ENCODE measurements at regions not wholly inside any gene's neighbourhood (a gene's known extent, or its start where the extent isn't known, plus 50 kb on each side); places are given as distances from the start of the nearest gene placed in this dataset.

GRCh38 chr3:81913886-81914663 is 152.6 kb upstream of the GBE1 start:
- no peak for TF ChIP-seq SMC3 (conservative IDR thresholded peaks at IDR 0.05; ENCODE audit: insufficient read depth, low read depth, low read length)
- TF ChIP-seq LARP7 (IDR thresholded peaks at IDR 0.05): no peak
- TF ChIP-seq FOS (IDR thresholded peaks at IDR 0.05; ENCODE audit: extremely low read depth, insufficient read length): no peak
- TF ChIP-seq PHTF2 (CRISPR knock-in tag; IDR thresholded peaks at IDR 0.05): no peak
- no peak for TF ChIP-seq SLC30A9 (CRISPR knock-in tag; IDR thresholded peaks at IDR 0.05)
- TF ChIP-seq HDAC3 (IDR thresholded peaks at IDR 0.05; ENCODE audit: borderline replicate concordance, partially characterized antibody): no peak
- TF ChIP-seq NFYB (IDR thresholded peaks at IDR 0.05; ENCODE audit: extremely low read depth, insufficient read length): no peak
- no peak for TF ChIP-seq ZNF395 (CRISPR knock-in tag; IDR thresholded peaks at IDR 0.05)
- TF ChIP-seq EZH2 (IDR thresholded peaks at IDR 0.05; ENCODE audit: borderline replicate concordance, low read depth, low read length): no peak
- no peak for TF ChIP-seq TCF7 (IDR thresholded peaks at IDR 0.05; ENCODE audit: borderline replicate concordance)
- no peak for TF ChIP-seq ZNF175 (CRISPR knock-in tag; IDR thresholded peaks at IDR 0.05; ENCODE audit: low read depth)
- no peak for FAIRE-seq
- no TSS peak for BruUV-seq (replicated peaks)
- H3K9me3 ChIP-seq (replicated peaks; ENCODE audit: control insufficient read depth, insufficient read depth, low read depth, low read length): no peaks in the 10 kb centered on the region
- H2AFZ ChIP-seq (ENCODE audit: low read depth, low read length): no peak overlapping the region
- 0% methylated on average over 1 of the region's 1 CpG for WGBS (ENCODE audit: insufficient coverage, low coverage, missing lambda C conversion rate)
- H3K79me2 ChIP-seq (ENCODE audit: control insufficient read depth, insufficient read depth, low read length): no peaks in the 10 kb centered on the region
- no peak overlapping the region for H3K27ac ChIP-seq (ENCODE audit: extremely low read depth, low read depth, low read length)
- no peaks in the 10 kb centered on the region for H3K36me3 ChIP-seq (ENCODE audit: control insufficient read depth, insufficient read depth, low read length)
- no peaks in the 10 kb centered on the region for H3K4me1 ChIP-seq (replicated peaks in 1 of 2; ENCODE audit: control insufficient read depth in 2 of 2, insufficient read depth in 2 of 2, low read length in 2 of 2)
- ChIA-PET CTCF (ENCODE audit: low intra/inter-chr PET ratio) (no interaction called here), POLR2A (no interaction called here)
- intact Hi-C loops (cut with micrococcal nuclease): no loop called here
- DNase-seq (ENCODE audit: extremely low read depth in 1 of 4, low spot score in 3 of 4): no peak
- in situ Hi-C loops (cut with MboI): no loop called here
- no peak for ATAC-seq
- H3K4me3 ChIP-seq: no peak overlapping the region
- H4K20me1 ChIP-seq (replicated peaks; ENCODE audit: control insufficient read depth, insufficient read depth, low read length): no peaks in the 10 kb centered on the region
- H3K9ac ChIP-seq (ENCODE audit: insufficient read depth in 1 of 2, low read depth in 2 of 2, low read length in 2 of 2): no peak overlapping the region
- no peak overlapping the region for H3K4me2 ChIP-seq (ENCODE audit: insufficient read depth, low read length)
- no peaks in the 10 kb centered on the region for H3K9me1 ChIP-seq (ENCODE audit: control insufficient read depth, insufficient read depth, low read length)
- no peaks in the 10 kb centered on the region for H3K27me3 ChIP-seq (ENCODE audit: control insufficient read depth in 2 of 2, insufficient read depth in 2 of 2, low read length in 2 of 2)
